ENCODE measurements at regions not wholly inside any gene's neighbourhood (a gene's known extent, or its start where the extent isn't known, plus 50 kb on each side); places are given as distances from the start of the nearest gene placed in this dataset.
A peak's percentile ranks its signal among the peaks of the same experiment; 100 is the strongest.

DNA sequence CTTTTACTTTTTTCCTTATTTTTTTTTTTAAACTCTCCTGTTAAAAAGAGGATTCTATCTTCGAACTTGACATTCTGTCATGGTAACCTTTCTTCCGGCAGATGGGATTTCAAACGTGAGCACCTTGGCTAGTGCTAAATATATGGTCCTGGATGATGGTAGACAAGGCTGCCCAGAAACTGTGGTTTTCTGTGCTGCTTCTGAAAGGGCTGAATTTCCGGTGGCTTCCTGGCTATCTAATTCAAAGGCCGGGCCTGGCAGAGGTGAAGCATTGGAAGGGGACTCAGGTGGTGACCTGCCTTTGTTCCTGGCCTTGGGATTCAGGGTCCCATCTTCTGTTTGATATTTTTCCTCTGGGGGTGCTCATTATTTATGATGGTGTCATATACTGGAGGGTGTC, 118.6 kb upstream of the MYL2 start:
- H3K4me1 ChIP-seq (ENCODE audit: insufficient read depth, insufficient read length), result peaks cover 12% of the 10 kb centered on the region
- no peak for TF ChIP-seq SUZ12 (IDR thresholded peaks at IDR 0.05; ENCODE audit: extremely low read depth, insufficient read depth, insufficient read length)
- TF ChIP-seq ZNF274 (IDR thresholded peaks at IDR 0.05; ENCODE audit: low read depth, low read length), result no peak
- no peak for TF ChIP-seq YY1 (IDR thresholded peaks at IDR 0.05; ENCODE audit: insufficient read depth, insufficient read length)
- H3K36me3 ChIP-seq (ENCODE audit: insufficient read depth, insufficient read length, low read length), result no peaks in the 10 kb centered on the region
- no peak overlapping the region for H3K4me3 ChIP-seq (ENCODE audit: insufficient read length, low read depth)
- H3K9me3 ChIP-seq (ENCODE audit: insufficient read depth, low read length), result no peaks in the 10 kb centered on the region
- H3K9ac ChIP-seq (ENCODE audit: insufficient read length, low read depth), result no peak overlapping the region
- peaks cover 36% of the 10 kb centered on the region for H3K27me3 ChIP-seq (ENCODE audit: insufficient read depth, insufficient read length)
- DNase-seq (ENCODE audit: low read depth, low spot score), result no peak

- no peak overlapping the region for H3K9ac ChIP-seq (ENCODE audit: insufficient read length, low read depth)
- peaks cover 12% of the 10 kb centered on the region for H3K4me1 ChIP-seq (ENCODE audit: insufficient read depth, insufficient read length)
- no peaks in the 10 kb centered on the region for H3K9me3 ChIP-seq (ENCODE audit: insufficient read depth, low read length)
- TF ChIP-seq SUZ12 (IDR thresholded peaks at IDR 0.05; ENCODE audit: extremely low read depth, insufficient read depth, insufficient read length) (no peak), YY1 (IDR thresholded peaks at IDR 0.05; ENCODE audit: insufficient read depth, insufficient read length) (no peak), ZNF274 (IDR thresholded peaks at IDR 0.05; ENCODE audit: low read depth, low read length) (no peak)
- H3K27me3 ChIP-seq (ENCODE audit: insufficient read depth, insufficient read length), result peaks cover 36% of the 10 kb centered on the region
- H3K36me3 ChIP-seq (ENCODE audit: insufficient read depth, insufficient read length, low read length), result no peaks in the 10 kb centered on the region
- no peak overlapping the region for H3K4me3 ChIP-seq (ENCODE audit: insufficient read length, low read depth)
- no peak for DNase-seq (ENCODE audit: low read depth, low spot score)
These were observed 117.7 kb upstream of the MYL2 start for GRCh38 chr12:111038077-111038476.

GRCh38 chr12:111037047-111037446, 116.7 kb upstream of the MYL2 start:
- no peak for TF ChIP-seq YY1 (IDR thresholded peaks at IDR 0.05; ENCODE audit: insufficient read depth, insufficient read length)
- no peak for TF ChIP-seq ZNF274 (IDR thresholded peaks at IDR 0.05; ENCODE audit: low read depth, low read length)
- TF ChIP-seq SUZ12 (IDR thresholded peaks at IDR 0.05; ENCODE audit: extremely low read depth, insufficient read depth, insufficient read length), result no peak
- Histone ChIP-seq H3K9me3 (ENCODE audit: insufficient read depth, low read length) (no peaks in the 10 kb centered on the region), H3K4me1 (ENCODE audit: insufficient read depth, insufficient read length) (peaks cover 12% of the 10 kb centered on the region), H3K4me3 (ENCODE audit: insufficient read length, low read depth) (no peak overlapping the region), H3K36me3 (ENCODE audit: insufficient read depth, insufficient read length, low read length) (no peaks in the 10 kb centered on the region), H3K9ac (ENCODE audit: insufficient read length, low read depth) (peak overlapping the region; percentile 17), H3K27me3 (ENCODE audit: insufficient read depth, insufficient read length) (peaks cover 36% of the 10 kb centered on the region)
- no peak for DNase-seq (ENCODE audit: low read depth, low spot score)

- Histone ChIP-seq H3K9ac (ENCODE audit: insufficient read length, low read depth) (peak overlapping the region; percentile 86), H3K4me1 (ENCODE audit: insufficient read depth, insufficient read length) (peaks cover 8% of the 10 kb centered on the region), H3K27me3 (ENCODE audit: insufficient read depth, insufficient read length) (peaks cover 36% of the 10 kb centered on the region), H3K9me3 (ENCODE audit: insufficient read depth, low read length) (no peaks in the 10 kb centered on the region), H3K36me3 (ENCODE audit: insufficient read depth, insufficient read length, low read length) (no peaks in the 10 kb centered on the region), H3K4me3 (ENCODE audit: insufficient read length, low read depth) (peak overlapping the region; percentile 70)
- no peak for TF ChIP-seq ZNF274 (IDR thresholded peaks at IDR 0.05; ENCODE audit: low read depth, low read length)
- TF ChIP-seq YY1 (IDR thresholded peaks at IDR 0.05; ENCODE audit: insufficient read depth, insufficient read length), result no peak
- TF ChIP-seq SUZ12 (IDR thresholded peaks at IDR 0.05; ENCODE audit: extremely low read depth, insufficient read depth, insufficient read length), result no peak
- DNase-seq (ENCODE audit: low read depth, low spot score), result no peak
These were observed 115.4 kb upstream of the MYL2 start for GRCh38 chr12:111035578-111036301.

GRCh38 chr12:111034886-111035577, 114.7 kb upstream of the MYL2 start:
- Histone ChIP-seq H3K27me3 (ENCODE audit: insufficient read depth, insufficient read length) (peaks cover 36% of the 10 kb centered on the region), H3K9ac (ENCODE audit: insufficient read length, low read depth) (peak overlapping the region; percentile 86), H3K4me3 (ENCODE audit: insufficient read length, low read depth) (peak overlapping the region; percentile 70), H3K36me3 (ENCODE audit: insufficient read depth, insufficient read length, low read length) (no peaks in the 10 kb centered on the region), H3K4me1 (ENCODE audit: insufficient read depth, insufficient read length) (peaks cover 8% of the 10 kb centered on the region), H3K9me3 (ENCODE audit: insufficient read depth, low read length) (no peaks in the 10 kb centered on the region)
- no peak for DNase-seq (ENCODE audit: low read depth, low spot score)
- TF ChIP-seq SUZ12 (IDR thresholded peaks at IDR 0.05; ENCODE audit: extremely low read depth, insufficient read depth, insufficient read length) (no peak), YY1 (IDR thresholded peaks at IDR 0.05; ENCODE audit: insufficient read depth, insufficient read length) (no peak), ZNF274 (IDR thresholded peaks at IDR 0.05; ENCODE audit: low read depth, low read length) (no peak)

- TF ChIP-seq YY1 (IDR thresholded peaks at IDR 0.05; ENCODE audit: insufficient read depth, insufficient read length) (peak; percentile 57), ZNF274 (IDR thresholded peaks at IDR 0.05; ENCODE audit: low read depth, low read length) (no peak)
- H3K9ac ChIP-seq (ENCODE audit: insufficient read length, low read depth), result peak within 1 kb of the TSS; percentile 86
- peak within 1 kb of the TSS; percentile 70 for H3K4me3 ChIP-seq (ENCODE audit: insufficient read length, low read depth)
- H3K4me1 ChIP-seq (ENCODE audit: insufficient read depth, insufficient read length), result peaks cover 11% of the 10 kb centered on the region
- H3K27me3 ChIP-seq (ENCODE audit: insufficient read depth, insufficient read length), result peaks cover 36% of the 10 kb centered on the region
- H3K36me3 ChIP-seq (ENCODE audit: insufficient read depth, insufficient read length, low read length), result no peaks in the 10 kb centered on the region
- DNase-seq (ENCODE audit: low read depth, low spot score), result no peak
- no peaks in the 10 kb centered on the region for H3K9me3 ChIP-seq (ENCODE audit: insufficient read depth, low read length)
These were observed 113.9 kb upstream of the MYL2 start, which contains the start of gene CUX2 for GRCh38 chr12:111034083-111034885. Gene CUX2 (plus strand): TSS chr12:111034165.
